ENCODE measurements at regions not wholly inside any gene's neighbourhood (a gene's known extent, or its start where the extent isn't known, plus 50 kb on each side); places are given as distances from the start of the nearest gene placed in this dataset.

DNA sequence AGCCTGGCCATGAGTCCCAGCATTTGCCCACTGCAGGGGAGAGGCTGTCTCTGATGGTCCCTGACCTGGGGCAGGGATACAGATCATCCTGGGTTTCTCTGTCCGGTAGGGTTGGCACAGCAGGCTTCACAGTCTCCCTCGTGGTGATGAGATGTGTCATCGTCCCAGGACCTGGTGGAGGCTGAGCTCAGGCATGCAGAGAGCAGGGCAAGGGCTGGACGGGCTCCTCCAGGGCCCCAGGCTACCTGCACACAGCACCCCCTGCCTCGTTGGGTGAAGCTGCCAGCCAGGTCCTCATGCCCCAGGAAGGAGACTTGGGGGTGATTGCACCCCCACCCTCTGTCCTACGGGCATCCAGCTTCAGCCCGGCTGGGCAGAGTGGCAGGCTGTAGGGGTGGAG is 155.8 kb upstream of the GSE1 start:
- DNase-seq (ENCODE audit: low read depth): no peak

DNA sequence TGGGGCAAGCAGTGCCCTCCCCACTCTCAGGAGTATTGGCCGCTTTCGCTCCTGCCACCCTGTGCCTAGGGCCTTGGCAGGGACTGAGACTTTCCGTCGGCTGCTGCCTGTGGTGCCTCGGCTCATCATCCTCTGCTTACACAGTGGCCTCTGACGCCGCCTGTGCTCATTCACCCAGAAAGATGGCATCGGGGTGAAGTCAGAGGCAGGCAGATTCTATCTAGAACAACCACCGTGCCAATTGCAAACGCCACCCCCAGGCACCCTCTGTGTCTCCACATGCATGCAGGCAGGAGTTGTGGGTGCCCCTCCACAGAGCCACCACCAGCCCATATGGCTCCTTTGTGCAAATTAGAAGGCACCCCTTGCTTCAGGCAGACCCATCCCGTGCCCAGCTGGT is 154.2 kb upstream of the GSE1 start:
- DNase-seq (ENCODE audit: low read depth): no peak

DNA sequence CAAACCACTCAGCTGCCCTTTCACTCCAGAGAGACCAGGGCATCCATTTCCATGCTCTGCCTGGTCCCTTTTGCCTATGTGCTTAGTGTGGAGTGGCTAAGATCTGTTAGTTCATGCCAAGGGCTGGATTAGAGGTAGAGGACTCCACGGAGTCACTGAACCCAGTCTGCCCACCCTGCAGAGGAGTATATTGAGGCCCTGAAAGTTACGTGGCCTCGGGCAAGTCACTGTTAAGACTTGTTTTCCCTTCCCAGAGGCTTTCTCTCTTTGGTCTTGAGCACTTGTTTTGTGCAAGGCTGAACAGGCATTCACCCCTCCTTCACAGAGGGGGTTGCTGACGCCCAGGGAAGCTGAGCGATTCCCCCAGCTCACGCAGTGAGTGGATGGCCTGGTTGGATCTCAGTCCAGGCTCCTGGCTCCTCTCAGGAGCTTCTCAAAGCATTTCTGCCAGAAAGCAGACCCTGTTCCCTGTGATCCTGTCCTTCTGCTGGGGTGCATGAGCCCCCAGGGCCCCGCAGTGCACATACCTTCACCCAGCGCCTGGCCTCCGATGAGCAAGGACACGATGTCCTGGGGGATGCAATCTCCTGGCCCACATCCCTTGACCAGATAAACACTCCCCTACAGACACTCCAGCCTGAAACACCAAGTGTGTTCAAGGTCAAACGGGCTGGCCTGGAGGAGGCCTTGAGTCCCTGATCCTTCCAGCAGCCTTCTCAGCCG is 153.4 kb upstream of the GSE1 start:
- DNase-seq (ENCODE audit: low read depth): no peak

DNA sequence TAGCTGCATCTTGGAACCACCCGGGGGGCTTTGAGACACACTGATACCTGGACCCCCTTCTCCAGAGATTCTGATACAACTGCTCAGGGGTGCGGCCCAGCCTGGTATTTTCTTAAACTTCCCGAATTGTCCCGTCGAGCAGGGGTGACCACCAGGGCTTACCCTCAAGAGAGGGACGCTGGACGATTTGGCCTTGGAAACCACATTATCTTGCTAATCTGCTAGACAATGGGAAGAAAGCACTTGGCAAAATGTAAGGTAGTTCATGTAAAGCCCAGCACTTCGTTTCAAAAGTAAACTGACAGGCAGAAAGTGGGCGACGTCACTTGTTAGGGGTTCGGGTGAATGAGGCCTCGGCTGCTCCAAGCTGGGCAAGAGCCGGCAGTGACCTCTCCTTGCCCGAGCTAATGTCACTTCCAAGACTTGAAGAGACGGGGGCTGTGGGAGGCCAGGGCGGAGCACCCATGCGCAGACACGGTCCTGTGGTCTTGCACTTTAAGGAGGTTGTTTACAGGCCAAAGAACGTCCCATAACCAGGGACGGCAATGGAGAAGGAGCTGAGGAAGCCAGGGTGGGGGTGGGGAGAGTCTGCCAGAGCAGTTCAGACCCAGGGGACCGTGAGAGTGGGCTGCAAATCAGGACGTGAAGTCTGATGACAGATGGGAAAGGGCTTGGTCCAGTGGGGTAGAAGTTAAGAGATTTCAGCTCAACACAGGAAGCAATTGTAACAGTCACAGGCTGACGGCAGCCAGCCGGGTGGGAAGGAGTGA is 152.7 kb upstream of the GSE1 start:
- no peak for DNase-seq (ENCODE audit: low read depth)

DNA sequence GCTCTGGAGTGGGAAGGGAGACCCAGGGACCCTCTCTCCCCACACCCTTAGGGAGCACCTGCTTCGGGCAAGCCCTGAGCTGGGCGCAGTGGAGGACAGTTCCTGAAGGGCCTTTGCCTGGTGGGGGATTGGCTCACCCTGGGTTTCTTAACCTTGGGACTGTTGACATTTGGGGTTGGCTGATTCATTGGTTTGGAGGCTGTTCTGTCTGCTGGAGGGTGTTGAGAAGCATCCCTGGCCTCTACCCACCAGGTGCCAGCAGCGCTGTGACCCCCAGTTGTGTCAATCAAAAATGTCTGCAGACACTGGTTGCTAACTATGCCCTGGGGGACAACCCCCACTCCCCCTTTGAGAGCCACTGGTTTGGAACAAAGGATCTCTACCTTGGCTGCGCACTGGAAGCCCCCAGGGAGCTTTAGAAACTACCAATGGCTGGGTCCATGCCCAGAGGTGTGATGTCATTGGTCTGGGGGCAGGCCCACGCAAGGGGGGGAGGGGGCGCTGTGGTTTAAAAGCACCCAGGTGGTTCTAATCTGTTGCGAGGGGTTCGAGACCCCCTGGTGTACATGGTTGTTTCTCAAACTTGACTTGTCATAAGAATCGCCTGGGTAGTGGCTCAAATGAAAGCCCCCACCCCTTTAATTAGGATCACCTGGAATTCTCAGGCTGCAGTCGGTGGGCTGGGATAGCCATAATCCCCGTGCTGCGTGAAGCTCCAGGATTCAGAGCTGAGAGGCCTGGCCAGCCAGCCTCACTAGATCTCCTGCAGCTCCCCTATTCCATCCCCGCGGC is 151.9 kb upstream of the GSE1 start:
- no peak for DNase-seq (ENCODE audit: low read depth)

DNA sequence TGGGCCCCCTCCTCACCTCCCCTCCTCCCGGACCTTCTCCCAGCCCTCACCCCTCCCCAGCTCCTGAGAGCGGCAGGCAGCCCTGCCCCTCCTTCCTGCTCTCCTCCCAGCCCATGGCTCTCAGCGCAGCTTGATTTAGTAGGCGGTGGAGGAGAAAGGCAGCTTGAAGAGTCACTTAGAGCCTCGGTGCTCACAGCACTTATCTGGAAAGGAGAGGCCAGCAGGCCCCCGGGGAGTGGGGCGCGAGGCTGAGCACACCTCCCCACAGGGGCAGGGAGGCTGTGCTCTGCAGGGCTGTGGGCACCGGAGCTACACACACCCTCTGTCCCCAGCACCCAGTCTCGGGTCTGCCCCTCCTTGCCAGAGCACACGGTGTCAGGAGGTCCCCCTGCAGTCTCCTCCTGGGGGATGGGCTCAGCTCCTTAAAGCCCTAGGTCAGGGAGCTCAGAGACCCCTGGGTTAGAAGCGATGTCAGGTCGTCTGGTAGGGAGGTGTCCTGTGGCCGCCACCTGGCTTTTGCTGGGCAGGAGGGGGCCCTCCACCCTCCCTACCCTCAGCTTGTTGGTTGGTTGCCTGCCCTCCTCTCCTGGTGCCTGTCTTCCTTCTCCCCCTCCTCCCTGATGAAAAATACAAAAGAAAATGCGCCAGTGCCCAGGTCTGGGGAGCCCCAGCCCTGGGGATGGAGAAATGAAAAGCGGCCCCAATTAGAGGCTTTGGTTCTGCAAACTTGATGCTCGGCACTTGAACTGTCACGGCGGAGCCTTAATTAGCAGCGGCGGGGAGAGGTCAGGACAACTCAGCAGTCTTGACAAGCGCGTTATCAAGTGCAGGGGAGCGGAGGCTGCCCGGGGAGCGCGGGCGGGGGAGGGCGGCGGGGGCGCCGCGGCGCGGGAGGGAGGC is 151.1 kb upstream of the GSE1 start:
- DNase-seq (ENCODE audit: low read depth): no peak

DNA sequence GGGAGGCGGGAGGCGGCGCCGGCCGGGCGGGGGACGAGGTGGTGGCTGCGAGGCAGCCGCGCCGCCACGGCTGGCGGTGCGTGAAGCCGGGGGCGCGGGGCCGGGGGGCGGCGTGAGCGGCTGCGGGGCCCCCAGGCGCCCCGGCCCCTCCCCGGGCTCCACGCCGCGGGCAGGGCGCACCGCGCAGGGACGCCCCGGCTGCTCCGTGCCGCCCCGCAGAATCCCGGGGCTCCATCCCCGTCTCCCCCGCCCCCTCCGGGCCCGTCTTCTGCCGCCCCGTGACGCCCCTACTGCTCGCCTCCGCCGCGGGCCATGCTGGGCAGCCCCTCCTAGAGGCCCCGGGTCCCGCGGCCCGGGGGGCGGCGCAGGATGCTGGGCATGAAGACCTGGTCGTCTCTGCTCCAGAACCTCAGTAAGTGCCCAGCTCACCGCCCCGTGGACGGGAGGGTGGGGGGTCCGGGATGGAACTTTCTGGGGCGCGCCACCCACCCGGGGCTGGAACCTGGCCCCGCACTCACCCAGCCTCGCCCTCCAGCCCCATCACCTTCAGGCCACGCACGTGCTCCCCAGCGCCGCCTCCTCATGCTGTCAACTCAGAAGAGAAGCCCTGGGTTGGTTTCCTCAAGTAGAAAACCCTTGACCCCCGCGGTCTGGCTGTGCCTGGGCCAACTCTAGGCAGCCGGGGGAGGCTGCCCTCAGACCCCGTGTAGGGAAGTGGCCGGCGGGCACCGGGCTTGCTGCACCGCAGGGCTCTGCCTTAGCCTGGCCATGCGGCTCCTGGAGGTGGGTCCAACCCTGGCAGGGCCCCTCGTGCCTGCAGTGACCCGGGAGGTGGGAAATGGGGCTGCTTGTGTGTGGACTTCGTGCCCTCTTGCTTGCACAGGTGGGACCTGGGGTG is 150.2 kb upstream of the GSE1 start:
- no peak for DNase-seq (ENCODE audit: low read depth)

DNA sequence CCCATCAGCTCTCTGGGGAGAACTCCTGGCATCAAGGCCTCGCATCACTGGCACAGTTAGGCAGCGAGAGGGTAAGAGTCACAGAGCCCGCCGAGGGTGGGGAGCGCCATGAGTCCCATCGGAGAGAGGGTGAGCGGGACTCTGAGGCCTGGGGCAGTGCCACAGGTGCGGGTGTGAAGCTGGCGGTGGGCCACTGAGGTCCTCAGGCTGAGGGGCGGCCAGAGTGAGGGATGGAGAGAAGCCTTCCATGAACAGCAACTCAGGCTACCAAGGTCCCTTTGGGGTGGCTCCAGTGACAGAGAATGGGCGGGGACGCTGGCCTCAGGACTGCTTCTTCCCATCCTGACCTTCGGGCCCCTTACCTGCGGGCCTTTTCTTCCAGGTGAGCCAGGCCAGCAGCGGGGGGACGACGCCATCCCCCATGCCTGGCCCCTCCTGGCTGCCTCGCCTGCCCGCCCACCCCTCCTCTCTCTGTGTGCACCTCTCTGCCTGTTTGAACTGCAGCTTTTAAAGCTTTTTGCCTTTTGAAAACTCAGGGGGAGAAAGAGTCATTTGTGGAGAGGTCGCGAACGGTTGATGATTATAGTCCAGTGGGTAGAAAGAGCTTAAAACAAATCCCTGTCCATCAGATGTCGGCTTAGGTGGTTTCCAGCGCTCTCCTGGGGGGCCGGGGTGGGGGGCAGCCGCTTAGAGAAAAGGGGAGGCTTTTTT is 149.3 kb upstream of the GSE1 start:
- DNase-seq (ENCODE audit: low read depth): no peak

DNA sequence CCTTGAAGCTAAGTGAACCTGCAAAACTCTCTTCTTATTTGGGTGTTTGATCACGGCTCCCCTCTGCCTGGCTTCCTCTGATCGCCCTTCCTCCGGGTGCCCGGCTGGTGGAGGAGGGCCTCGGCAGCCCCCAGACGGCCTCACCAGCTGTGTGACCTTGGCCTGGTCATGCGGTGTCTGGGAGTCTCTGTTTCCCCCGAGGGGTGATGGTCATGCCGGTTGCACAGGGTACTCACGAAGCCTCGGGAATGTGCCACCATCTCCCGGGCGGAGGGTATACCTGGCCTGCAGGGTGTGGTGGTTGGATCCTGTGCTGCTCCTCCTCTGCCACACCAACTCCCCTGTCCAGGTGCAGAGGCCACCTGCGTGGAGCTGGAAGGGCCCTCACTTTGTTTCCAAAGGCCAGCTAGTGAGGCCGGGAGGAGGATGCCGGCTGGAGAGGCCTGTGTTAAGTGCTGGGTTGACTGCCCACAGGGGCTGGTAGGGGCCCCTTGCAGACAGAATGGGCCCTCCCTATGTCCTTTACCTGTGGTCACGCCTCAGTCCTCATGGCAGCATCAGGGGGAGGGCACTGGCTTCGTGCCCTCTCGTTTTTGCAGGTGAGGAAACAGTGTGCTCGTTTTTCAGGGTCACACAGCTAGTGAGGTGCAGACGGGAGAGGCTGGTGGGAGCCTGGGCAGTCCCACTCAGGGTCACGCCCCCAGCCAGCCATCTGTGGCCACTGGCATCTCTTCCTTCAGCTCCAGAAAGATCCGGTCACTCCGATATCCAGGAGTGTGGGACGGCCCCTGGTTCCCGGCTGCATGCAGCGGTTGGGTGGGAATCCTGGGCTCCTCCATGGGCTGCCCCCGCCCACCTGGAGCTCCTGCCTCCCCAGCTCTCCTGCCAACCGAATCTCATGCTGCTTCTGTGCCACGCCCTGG is 148.5 kb upstream of the GSE1 start:
- DNase-seq (ENCODE audit: low read depth): no peak

DNA sequence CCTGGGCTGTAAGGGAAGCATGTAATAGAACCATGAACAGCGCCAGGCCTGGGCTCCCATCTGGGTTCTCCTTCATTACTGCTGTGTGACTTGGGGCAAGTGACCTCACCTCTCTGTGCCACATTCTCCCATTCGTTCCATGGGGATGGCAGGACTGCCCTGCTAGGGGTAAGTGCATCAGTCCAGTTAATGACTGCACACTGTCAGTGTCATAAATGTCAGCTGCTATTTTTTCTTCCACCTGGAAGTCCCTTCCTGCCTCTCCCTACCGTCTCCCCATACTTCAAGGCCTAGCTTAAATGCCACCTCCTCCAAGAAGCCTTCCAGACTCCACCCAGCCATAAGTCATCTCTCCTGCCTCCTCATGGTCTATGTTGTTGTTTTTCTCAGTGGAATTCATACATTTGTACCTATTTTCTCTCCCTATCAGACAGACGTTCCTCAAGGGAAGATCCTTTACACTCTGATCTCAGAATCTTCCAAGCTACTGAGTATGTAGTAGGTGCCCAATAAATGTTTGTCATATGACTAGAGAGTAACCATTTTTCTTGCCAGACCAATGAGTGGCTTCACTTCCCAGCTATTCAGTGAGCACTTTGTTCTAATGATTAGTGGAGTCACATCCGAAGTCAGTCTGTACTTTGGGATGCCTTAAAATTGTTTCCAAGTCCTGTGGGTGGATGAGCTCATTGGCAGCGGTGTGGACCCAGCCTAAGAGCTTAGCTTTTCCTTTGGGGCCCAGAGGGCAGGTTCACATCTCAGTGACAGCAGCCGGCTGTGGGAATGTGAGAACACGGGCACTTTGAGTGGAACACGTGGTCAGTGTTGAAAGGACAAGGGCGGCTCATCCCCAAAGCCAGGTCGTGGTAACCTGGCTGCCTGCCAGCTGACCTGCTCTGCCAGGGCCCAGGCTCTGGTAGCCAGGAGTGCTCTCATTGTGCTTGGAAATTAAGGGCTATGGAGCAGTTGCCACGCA is 147.5 kb upstream of the GSE1 start:
- no peak for DNase-seq (ENCODE audit: low read depth)

DNA sequence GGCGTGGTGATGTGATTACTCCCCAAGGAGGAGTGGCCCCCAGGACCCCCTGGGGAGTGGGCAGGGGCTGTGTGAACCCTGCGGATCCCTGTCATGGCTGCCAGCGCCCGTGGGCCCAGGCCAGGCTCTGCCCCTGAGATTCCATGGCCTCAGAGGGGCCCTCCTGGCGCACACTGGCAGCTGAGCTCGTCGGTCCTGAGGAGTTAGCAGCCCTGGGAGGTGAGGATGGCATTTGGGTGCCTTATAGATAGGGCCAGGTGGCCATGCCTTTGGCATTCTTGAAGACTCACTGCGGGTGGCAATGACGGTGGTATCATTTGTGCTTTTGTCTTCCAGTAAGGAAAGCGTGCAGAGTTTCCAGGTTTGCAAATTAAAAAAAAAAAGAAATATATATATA is 146.8 kb upstream of the GSE1 start:
- no peak for DNase-seq (ENCODE audit: low read depth)

DNA sequence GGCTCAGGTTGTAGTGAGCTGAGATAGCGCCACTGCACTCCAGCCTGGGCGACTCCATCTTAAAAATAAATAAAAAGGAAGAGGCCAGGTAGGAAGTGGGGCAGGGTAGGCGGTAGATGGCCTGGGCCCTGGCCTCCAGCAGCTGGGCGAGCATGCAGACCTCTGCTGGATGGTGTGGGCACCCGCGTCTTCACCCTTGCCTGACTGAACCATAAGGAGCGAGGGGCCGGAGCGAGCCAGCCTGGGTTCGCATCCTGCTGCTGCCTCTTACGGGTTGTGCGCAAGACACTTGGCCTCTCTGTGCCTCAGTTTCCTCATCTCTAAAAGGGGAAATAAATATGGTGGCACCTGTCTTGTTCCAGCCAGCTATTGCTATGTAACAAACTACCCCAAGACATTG is 146.1 kb upstream of the GSE1 start:
- no peak for DNase-seq (ENCODE audit: low read depth)

DNA sequence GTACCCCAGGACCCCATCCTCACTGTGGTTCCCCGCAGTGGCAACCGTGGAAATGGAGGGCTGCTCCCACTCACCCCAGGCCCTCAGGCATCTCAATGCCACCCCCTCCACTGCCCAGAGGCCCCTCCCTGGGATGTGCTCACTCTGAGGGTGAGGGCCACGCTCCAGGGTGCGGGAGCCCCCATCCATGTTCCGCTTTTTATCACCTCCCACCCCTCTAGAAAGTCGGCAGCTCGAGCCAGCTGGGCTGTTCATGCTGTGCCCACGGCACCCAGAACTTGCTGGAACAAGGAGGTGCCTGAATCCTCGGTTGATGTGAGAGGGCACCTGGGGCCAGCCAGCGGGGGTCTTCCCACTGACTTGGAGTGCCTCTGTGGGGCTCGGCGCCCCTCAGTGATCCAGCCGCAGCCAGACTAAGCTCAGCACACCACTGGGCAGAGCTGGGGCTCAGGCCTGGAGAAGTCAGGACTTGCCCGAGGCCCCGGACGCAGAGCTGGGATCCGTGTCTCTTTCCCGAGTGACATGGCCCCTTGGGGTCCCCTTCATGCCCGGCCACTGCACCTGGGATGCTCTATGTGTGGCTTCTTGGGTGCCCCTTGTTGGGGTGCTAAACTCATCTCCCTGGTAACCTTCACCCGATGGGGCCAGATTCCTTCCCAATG is 143.1 kb upstream of the GSE1 start:
- no peak for DNase-seq (ENCODE audit: low read depth)

DNA sequence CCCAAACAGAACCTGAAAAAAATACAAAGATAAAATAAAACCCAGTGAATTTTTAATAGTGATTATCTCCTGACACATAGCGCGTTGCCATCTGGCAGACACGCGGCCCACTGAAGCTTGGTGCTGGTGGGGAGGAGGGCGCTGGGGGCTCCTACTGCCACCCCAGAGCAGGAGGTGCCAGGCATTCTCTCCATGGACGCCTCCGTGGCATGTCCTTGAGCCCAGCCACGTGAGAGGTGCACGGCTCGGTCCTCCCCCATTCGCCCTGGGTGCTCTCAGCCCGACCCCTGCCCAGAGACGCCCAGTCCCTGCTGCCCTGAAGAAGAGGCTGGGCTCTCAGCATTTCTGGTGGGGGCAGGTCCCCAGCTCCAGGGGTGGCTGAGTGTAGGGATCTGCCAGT is 142.2 kb upstream of the GSE1 start:
- DNase-seq (ENCODE audit: low read depth): no peak

DNA sequence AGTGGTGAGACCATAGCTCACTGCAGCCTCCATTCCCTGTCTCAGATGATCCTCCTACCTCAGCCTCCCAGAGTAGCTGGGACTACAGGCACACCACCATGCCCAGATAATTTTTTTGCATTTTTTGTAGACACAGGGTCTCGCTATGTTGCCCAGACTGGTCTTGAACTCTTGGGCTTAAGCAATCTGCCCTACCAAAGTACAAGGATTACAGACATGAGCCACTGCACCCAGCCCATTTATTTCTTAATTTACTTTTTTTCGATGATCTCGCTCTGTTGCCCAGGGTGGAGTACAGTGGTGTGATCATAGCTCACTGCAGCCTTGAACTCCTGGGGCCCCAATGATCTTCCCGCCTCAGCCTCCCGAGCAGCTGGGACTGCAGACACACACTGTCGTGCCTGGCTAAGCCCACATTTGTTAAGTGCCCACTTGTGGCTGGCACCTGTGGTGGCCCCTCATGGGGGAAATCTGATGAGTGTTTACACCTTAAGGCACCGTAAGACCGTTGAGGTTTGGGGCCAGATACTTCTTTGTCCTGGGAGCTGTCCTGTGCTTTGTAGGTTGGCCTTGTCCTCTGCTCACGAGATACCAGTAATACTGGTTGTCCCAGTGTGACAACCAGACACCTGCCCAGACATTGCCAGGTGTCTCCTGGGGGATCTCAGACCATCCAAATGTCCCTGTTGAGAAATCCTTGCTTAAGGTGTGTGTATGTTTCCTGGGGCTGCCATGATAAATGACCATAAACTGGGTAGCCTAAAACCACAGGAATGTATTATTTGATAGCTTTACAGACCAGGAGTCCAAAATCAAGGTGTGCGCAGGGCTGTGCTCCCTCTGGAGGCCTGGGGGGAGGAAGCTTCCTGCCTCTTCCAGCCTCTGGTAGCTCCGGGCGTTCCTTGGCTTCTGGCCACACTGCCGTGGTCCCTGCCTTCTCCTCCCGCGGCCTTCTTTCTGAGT is 141.4 kb upstream of the GSE1 start:
- no peak for DNase-seq (ENCODE audit: low read depth)

DNA sequence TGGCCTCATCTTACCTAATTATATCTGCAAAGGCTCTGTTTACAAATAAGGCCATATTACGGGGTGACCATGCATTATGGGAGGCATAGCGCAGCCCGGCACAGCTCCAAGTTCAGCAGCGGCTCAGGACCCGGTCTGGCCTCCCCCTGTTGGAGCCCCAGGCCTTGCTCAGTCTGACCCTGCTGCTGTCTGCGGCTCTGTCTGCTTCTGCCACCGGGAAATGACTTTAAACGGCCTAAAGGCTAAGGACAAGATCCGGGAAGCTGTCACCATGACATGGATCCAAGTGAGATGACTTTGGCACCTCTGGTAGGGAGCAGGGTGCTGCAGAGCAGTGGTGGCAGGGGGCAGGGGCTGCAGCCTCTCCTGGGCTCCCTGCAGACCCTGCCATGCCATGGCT is 140.6 kb upstream of the GSE1 start:
- DNase-seq (ENCODE audit: low read depth): no peak
